ENCODE measurements at regions not wholly inside any gene's neighbourhood (a gene's known extent, or its start where the extent isn't known, plus 50 kb on each side); places are given as distances from the start of the nearest gene placed in this dataset.

DNA sequence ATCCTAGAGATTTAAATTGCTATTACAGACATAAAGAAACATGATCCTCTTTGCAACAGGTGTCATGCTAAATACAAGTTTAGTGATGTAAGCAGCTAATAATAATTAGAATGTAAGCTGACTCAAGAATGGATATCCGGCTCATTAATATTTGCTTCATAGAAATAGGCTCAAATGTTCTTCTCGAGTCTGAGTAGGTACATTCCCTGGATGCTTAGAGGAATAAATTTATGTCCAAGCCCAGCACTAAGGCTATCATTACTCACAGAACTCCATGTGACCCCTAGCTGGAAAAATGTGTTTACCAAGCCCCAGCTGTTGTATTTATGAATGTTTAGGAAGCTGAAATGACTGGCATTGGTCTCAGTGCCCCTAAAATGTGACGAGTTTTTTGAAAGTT lies 87.6 kb upstream of the TSPAN7 start:
- Mint-ChIP-seq H3K9me3 (ENCODE audit: unreplicated experiment) (no peaks in the 10 kb centered on the region), H3K36me3 (ENCODE audit: insufficient read depth, unreplicated experiment) (no peaks in the 10 kb centered on the region), H3K4me3 (ENCODE audit: unreplicated experiment) (no peak overlapping the region), H3K27me3 (ENCODE audit: insufficient read depth, unreplicated experiment) (peaks cover 35% of the 10 kb centered on the region), H3K4me1 (ENCODE audit: insufficient read depth, unreplicated experiment) (no peaks in the 10 kb centered on the region), H3K27ac (ENCODE audit: low read depth, unreplicated experiment) (no peak overlapping the region)
- BruUV-seq (replicated peaks) = no TSS peak
- DNase-seq (ENCODE audit: unreplicated experiment) = no peak
- ChIA-PET CTCF (no interaction called here), POLR2A (no interaction called here)
- intact Hi-C loops (cut with micrococcal nuclease) = no loop called here
- TF ChIP-seq, protein P1, sequence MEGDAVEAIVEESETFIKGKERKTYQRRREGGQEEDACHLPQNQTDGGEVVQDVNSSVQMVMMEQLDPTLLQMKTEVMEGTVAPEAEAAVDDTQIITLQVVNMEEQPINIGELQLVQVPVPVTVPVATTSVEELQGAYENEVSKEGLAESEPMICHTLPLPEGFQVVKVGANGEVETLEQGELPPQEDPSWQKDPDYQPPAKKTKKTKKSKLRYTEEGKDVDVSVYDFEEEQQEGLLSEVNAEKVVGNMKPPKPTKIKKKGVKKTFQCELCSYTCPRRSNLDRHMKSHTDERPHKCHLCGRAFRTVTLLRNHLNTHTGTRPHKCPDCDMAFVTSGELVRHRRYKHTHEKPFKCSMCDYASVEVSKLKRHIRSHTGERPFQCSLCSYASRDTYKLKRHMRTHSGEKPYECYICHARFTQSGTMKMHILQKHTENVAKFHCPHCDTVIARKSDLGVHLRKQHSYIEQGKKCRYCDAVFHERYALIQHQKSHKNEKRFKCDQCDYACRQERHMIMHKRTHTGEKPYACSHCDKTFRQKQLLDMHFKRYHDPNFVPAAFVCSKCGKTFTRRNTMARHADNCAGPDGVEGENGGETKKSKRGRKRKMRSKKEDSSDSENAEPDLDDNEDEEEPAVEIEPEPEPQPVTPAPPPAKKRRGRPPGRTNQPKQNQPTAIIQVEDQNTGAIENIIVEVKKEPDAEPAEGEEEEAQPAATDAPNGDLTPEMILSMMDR (IDR thresholded peaks at IDR 0.05; ENCODE audit: unreplicated experiment) = no peak

DNA sequence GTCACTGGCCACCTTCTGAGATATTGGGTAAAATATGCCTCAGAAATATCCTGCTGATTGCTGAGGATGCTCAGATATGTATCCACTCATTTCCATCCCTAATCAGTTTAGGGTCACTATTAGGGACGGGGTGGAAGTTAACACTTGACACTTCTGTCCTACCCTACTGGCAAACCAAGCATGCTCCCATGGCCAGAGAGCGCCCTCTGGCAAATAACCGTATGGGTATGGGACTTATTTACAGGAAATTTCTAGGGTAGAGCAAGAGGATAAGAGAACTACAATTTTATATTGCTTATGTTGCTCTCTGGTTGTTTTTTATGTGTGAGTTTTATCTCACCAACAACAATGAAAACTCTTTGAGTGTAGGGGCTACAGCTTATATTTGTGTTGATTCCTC lies 86.8 kb upstream of the TSPAN7 start:
- no TSS peak for BruUV-seq (replicated peaks)
- Mint-ChIP-seq H3K4me3 (ENCODE audit: unreplicated experiment) (no peak overlapping the region), H3K4me1 (ENCODE audit: insufficient read depth, unreplicated experiment) (no peaks in the 10 kb centered on the region), H3K27me3 (ENCODE audit: insufficient read depth, unreplicated experiment) (peaks cover 43% of the 10 kb centered on the region), H3K27ac (ENCODE audit: low read depth, unreplicated experiment) (no peak overlapping the region), H3K9me3 (ENCODE audit: unreplicated experiment) (no peaks in the 10 kb centered on the region), H3K36me3 (ENCODE audit: insufficient read depth, unreplicated experiment) (no peaks in the 10 kb centered on the region)
- TF ChIP-seq, protein P1 (IDR thresholded peaks at IDR 0.05; ENCODE audit: unreplicated experiment) = no peak
- intact Hi-C loops (cut with micrococcal nuclease) = no loop called here
- ChIA-PET CTCF (no interaction called here), POLR2A (no interaction called here)
- DNase-seq (ENCODE audit: unreplicated experiment) = no peak

DNA sequence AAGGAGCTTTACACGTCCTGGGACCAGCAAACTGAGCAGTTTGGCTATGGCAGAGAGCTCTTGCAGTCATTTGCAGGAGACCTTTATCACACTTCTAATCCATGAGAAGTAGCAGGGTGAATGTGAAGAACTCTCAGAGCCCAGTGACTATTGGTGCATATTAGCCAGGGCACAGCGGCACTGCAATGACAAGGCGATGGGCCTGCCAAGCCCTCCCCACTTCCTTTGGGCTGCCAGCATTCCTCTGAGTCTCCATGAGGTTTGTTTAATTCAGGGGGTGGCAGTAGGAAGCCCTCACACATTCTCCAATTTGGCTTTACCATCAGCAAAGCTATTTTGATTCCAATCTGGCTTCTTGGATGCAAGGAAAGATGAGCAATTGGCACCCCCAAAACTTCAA lies 79.2 kb upstream of the TSPAN7 start:
- TF ChIP-seq, protein P1 (IDR thresholded peaks at IDR 0.05; ENCODE audit: unreplicated experiment) = no peak
- ChIA-PET CTCF (no interaction called here), POLR2A (no interaction called here)
- Mint-ChIP-seq H3K4me3 (ENCODE audit: unreplicated experiment) (no peak overlapping the region), H3K27me3 (ENCODE audit: insufficient read depth, unreplicated experiment) (peaks cover 47% of the 10 kb centered on the region), H3K27ac (ENCODE audit: low read depth, unreplicated experiment) (no peak overlapping the region), H3K4me1 (ENCODE audit: insufficient read depth, unreplicated experiment) (no peaks in the 10 kb centered on the region), H3K9me3 (ENCODE audit: unreplicated experiment) (no peaks in the 10 kb centered on the region), H3K36me3 (ENCODE audit: insufficient read depth, unreplicated experiment) (no peaks in the 10 kb centered on the region)
- DNase-seq (ENCODE audit: unreplicated experiment) = no peak
- no TSS peak for BruUV-seq (replicated peaks)
- intact Hi-C loops (cut with micrococcal nuclease) = no loop called here

DNA sequence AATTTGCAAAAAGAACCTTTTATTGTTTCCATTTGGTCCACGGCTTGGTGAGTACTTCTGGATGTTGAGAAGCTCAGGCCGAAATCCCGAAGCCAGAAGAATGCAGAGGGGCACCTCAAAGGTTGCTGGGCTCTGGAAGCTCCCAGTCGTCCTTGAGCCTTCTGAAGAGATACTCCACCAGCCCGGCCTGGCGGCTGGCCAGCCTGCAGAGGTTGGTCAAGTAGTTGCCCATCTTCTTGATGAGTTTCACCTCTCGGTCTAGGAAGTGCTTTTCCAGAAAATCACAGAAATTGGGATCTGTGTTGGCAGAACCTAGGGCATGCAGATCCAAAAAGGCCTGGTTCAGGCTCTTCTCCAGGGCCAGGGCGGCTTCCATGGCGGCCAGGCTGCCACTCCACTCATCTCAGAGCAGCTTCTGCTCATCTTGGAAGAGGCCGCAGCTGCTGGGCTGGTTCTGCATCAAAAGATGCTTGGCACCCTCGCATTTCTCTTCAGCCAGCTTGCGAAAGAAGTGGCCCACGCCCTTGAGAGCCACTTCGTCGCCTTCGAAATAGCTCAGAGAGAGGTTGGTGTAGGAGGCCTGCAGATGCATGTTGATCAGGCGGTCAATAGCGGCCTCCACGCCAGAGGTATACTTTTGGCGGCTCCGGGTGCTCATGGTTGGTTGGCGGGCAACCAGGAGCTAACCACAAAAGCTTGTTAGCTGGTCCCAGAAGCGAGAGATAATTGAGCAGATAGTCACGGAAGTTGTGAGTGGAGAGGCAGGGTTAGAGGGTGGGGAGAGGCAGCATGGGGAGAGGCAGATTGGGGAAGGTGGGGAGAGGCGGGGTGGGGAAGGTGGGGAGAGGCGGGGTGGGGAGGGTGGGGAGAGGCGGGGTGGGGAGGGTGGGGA lies 76.5 kb upstream of the TSPAN7 start:
- no peak overlapping the region for H3K27ac Mint-ChIP-seq (ENCODE audit: low read depth, unreplicated experiment)
- H3K9me3 Mint-ChIP-seq (ENCODE audit: unreplicated experiment) = no peaks in the 10 kb centered on the region
- H3K4me3 Mint-ChIP-seq (ENCODE audit: unreplicated experiment) = no peak overlapping the region
- DNase-seq (ENCODE audit: unreplicated experiment) = no peak
- peaks cover 4% of the 10 kb centered on the region for H3K4me1 Mint-ChIP-seq (ENCODE audit: insufficient read depth, unreplicated experiment)
- POLR2A ChIA-PET = no interaction called here
- BruUV-seq (replicated peaks) = no TSS peak
- CTCF ChIA-PET = interaction anchor here (0.6 kb wide), 1 partner anchor 166 kb away, joined by 3 read pairs; no protein-coding TSS in a partner anchor
- TF ChIP-seq, protein P1 (IDR thresholded peaks at IDR 0.05; ENCODE audit: unreplicated experiment) = no peak
- no peaks in the 10 kb centered on the region for H3K36me3 Mint-ChIP-seq (ENCODE audit: insufficient read depth, unreplicated experiment)
- intact Hi-C loops (cut with micrococcal nuclease) = no loop called here
- peaks cover 47% of the 10 kb centered on the region for H3K27me3 Mint-ChIP-seq (ENCODE audit: insufficient read depth, unreplicated experiment)
